ENCODE measurements at regions not wholly inside any gene's neighbourhood (a gene's known extent, or its start where the extent isn't known, plus 50 kb on each side); places are given as distances from the start of the nearest gene placed in this dataset.

- TF ChIP-seq, protein P1, sequence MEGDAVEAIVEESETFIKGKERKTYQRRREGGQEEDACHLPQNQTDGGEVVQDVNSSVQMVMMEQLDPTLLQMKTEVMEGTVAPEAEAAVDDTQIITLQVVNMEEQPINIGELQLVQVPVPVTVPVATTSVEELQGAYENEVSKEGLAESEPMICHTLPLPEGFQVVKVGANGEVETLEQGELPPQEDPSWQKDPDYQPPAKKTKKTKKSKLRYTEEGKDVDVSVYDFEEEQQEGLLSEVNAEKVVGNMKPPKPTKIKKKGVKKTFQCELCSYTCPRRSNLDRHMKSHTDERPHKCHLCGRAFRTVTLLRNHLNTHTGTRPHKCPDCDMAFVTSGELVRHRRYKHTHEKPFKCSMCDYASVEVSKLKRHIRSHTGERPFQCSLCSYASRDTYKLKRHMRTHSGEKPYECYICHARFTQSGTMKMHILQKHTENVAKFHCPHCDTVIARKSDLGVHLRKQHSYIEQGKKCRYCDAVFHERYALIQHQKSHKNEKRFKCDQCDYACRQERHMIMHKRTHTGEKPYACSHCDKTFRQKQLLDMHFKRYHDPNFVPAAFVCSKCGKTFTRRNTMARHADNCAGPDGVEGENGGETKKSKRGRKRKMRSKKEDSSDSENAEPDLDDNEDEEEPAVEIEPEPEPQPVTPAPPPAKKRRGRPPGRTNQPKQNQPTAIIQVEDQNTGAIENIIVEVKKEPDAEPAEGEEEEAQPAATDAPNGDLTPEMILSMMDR (IDR thresholded peaks at IDR 0.05; ENCODE audit: low read depth, low read length), result no peak
- Histone ChIP-seq H3K9me3 (no peaks in the 10 kb centered on the region), H3K4me1 (peaks cover 4% of the 10 kb centered on the region), H3K27me3 (no peaks in the 10 kb centered on the region), H3K36me3 (no peaks in the 10 kb centered on the region), H3K4me3 (ENCODE audit: low read depth, low read length) (no peak overlapping the region)
- no peak for DNase-seq
Observed at GRCh38 chr7:68729371-68729770, 868.9 kb upstream of the AUTS2 start.

DNA sequence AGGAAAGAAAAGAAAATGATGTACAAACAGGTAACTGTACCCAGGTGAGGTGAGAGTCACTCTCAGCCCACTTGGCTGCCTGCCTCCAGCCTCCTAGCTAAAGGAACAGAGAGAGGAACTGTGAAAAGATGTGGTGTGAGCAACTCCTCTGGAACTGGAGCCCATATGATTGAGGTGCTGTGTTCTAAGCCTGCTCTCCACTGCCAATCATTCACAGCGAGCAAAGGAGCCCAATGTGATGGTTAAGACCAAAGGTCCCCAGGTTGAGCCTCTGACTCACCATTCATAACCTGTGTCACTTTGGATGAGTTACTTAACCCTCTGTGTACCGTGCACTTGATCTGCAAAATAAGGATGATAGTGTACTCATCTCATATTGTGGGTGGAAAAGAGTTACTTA is 868.1 kb upstream of the AUTS2 start:
- DNase-seq, result no peak
- no peak overlapping the region for H3K4me3 ChIP-seq (ENCODE audit: low read depth, low read length)
- H3K4me1 ChIP-seq, result peaks cover 4% of the 10 kb centered on the region
- H3K9me3 ChIP-seq, result no peaks in the 10 kb centered on the region
- H3K36me3 ChIP-seq, result no peaks in the 10 kb centered on the region
- TF ChIP-seq, protein P1 (IDR thresholded peaks at IDR 0.05; ENCODE audit: low read depth, low read length), result no peak
- no peaks in the 10 kb centered on the region for H3K27me3 ChIP-seq

GRCh38 chr7:68730964-68731363 is 867.3 kb upstream of the AUTS2 start:
- H3K27me3 ChIP-seq, result no peaks in the 10 kb centered on the region
- H3K36me3 ChIP-seq, result no peaks in the 10 kb centered on the region
- H3K4me1 ChIP-seq, result peaks cover 4% of the 10 kb centered on the region
- TF ChIP-seq, protein P1 (IDR thresholded peaks at IDR 0.05; ENCODE audit: low read depth, low read length), result no peak
- no peak for DNase-seq
- H3K9me3 ChIP-seq, result no peaks in the 10 kb centered on the region
- H3K4me3 ChIP-seq (ENCODE audit: low read depth, low read length), result no peak overlapping the region

- Histone ChIP-seq H3K36me3 (no peaks in the 10 kb centered on the region), H3K4me3 (ENCODE audit: low read depth, low read length) (no peak overlapping the region), H3K27me3 (no peaks in the 10 kb centered on the region), H3K9me3 (no peaks in the 10 kb centered on the region), H3K4me1 (peaks cover 4% of the 10 kb centered on the region)
- DNase-seq, result no peak
- TF ChIP-seq, protein P1 (IDR thresholded peaks at IDR 0.05; ENCODE audit: low read depth, low read length), result no peak
Observed at GRCh38 chr7:68733219-68734153, 864.8 kb upstream of the AUTS2 start.

DNA sequence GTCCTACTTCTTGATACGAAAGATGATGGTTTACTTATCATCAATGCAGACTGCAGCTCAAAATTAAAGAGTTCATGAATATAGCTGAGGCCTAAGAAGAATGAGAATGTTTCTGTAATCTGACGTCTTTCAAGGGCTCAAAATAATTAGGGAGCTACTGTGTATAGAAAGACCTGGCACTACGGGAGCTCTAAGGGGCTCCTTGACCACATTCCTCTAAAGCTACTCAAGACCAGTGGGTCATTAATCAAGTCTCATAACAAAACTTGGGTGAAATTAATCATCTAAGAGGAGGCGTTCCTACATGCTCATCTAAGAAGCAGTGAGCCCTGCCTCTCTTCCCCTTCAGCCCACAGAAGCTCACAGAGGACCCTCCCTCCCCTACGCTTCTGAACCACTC is 863.8 kb upstream of the AUTS2 start:
- Histone ChIP-seq H3K36me3 (no peaks in the 10 kb centered on the region), H3K9me3 (no peaks in the 10 kb centered on the region), H3K4me3 (ENCODE audit: low read depth, low read length) (no peak overlapping the region), H3K4me1 (peaks cover 4% of the 10 kb centered on the region), H3K27me3 (no peaks in the 10 kb centered on the region)
- no peak for DNase-seq
- TF ChIP-seq, protein P1 (IDR thresholded peaks at IDR 0.05; ENCODE audit: low read depth, low read length), result no peak

GRCh38 chr7:68739306-68739705 is 859.0 kb upstream of the AUTS2 start:
- Histone ChIP-seq H3K36me3 (no peaks in the 10 kb centered on the region), H3K4me1 (no peaks in the 10 kb centered on the region), H3K9me3 (no peaks in the 10 kb centered on the region), H3K4me3 (ENCODE audit: low read depth, low read length) (no peak overlapping the region), H3K27me3 (no peaks in the 10 kb centered on the region)
- TF ChIP-seq, protein P1 (IDR thresholded peaks at IDR 0.05; ENCODE audit: low read depth, low read length), result no peak
- DNase-seq, result no peak
